SK-N-SH (cell line): ENCODE measurements at regions not wholly inside any gene's neighbourhood (a gene's known extent, or its start where the extent isn't known, plus 50 kb on each side); places are given as distances from the start of the nearest gene placed in this dataset.

Experiments
- CTCF ChIA-PET: fragments of 300-600, 350-600 bp; formaldehyde crosslinking; extraction: SDS; loops from one replicate; lab custom pipeline; 2021; lab: Yijun Ruan, JAX
- POLR2A ChIA-PET: fragments of 350-600 bp; sonication (Branson Sonifier 250); formaldehyde crosslinking; extraction: SDS; loops from one replicate; lab custom pipeline; 2020; ENCODE audit warnings: antibody characterized with exemption, inconsistent platforms; lab: Yijun Ruan, JAX
- DNase-seq: peaks from one replicate; pipeline ENCODE4 v3.0.0; 2012
- H2AFZ ChIP-seq: fragments of 200-600 bp; sonication (generic); 2 replicates; pipeline ENCODE4 v1.8.1; 2016; ENCODE audit warnings: antibody characterized with exemption, mild to moderate bottlenecking, low read depth
- H3F3A ChIP-seq: fragments of 200-600 bp; sonication (generic); replicated peaks from 2 replicates; pipeline ENCODE3; 2016; ENCODE audit warnings: antibody characterized with exemption, mild to moderate bottlenecking; ENCODE audit not compliant: insufficient read depth
- H3K27ac ChIP-seq, 2 experiments: fragments of 200-500 bp in 1 of 2; fragments of 200-600 bp in 1 of 2; sonication (Bioruptor generic) in 1 of 2; sonication (generic), shearing (Covaris generic) in 1 of 2; 2 replicates each; pipeline versions ENCODE4 v1.5.1 to v1.6.1; 2014 to 2016; ENCODE audit warnings: low read depth in 2 of 2, inconsistent platforms in 1 of 2, low read length in 1 of 2, mild to moderate bottlenecking in 1 of 2, mixed read lengths in 1 of 2
- H3K27me3 ChIP-seq: fragments of 200-600 bp; sonication (generic), shearing (Covaris generic); 2 replicates; pipeline ENCODE4 v1.6.1; 2016; ENCODE audit warnings: mixed run types; ENCODE audit not compliant: insufficient read depth
- H3K36me3 ChIP-seq, 2 experiments: fragments of 200-500 bp in 1 of 2; fragments of 200-600 bp in 1 of 2; sonication (Bioruptor generic) in 1 of 2; sonication (generic) in 1 of 2; replicated peaks in 1 of 2; 2 replicates each; pipeline versions ENCODE3 to v1.5.1; 2014 to 2016; ENCODE audit warnings: low read length in 1 of 2, mild to moderate bottlenecking in 1 of 2; ENCODE audit not compliant: insufficient read depth in 2 of 2, control insufficient read depth in 1 of 2
- H3K4me1 ChIP-seq, 2 experiments: fragments of 200-500 bp in 1 of 2; fragments of 200-600 bp in 1 of 2; sonication (Bioruptor generic) in 1 of 2; sonication (generic), shearing (Covaris generic) in 1 of 2; 2 replicates each; pipeline versions ENCODE4 v1.5.1 to v1.6.1; 2014 to 2016; ENCODE audit warnings: low read depth in 1 of 2, low read length in 1 of 2, mixed run types in 1 of 2; ENCODE audit not compliant: insufficient read depth in 2 of 2, control insufficient read depth in 1 of 2
- H3K4me2 ChIP-seq: fragments of 200-600 bp; sonication (generic), shearing (Covaris generic); 2 replicates; pipeline ENCODE4 v1.6.1; 2017; ENCODE audit warnings: mixed run types
- H3K4me3 ChIP-seq, 2 experiments: fragments of 200-500 bp in 1 of 2; fragments of 200-600 bp in 1 of 2; sonication (Bioruptor generic) in 1 of 2; sonication (generic), shearing (Covaris generic) in 1 of 2; 2 replicates each; pipeline versions ENCODE4 v1.5.1 to v1.8.1; 2014 to 2016; ENCODE audit warnings: low read depth in 2 of 2, inconsistent platforms in 1 of 2, low read length in 1 of 2, mild to moderate bottlenecking in 1 of 2, mixed read lengths in 1 of 2, moderate library complexity in 1 of 2
- H3K79me2 ChIP-seq: fragments of 200-600 bp; sonication (generic); 2 replicates; pipeline ENCODE4 v1.8.1; 2017; ENCODE audit warnings: mild to moderate bottlenecking; ENCODE audit not compliant: insufficient read depth
- H3K9ac ChIP-seq: fragments of 200-600 bp; sonication (generic); 2 replicates; pipeline ENCODE4 v1.6.1; 2017; ENCODE audit warnings: mixed run types
- H3K9me2 ChIP-seq: fragments of 200-600 bp; sonication (generic); 2 replicates; pipeline ENCODE4 v1.6.1; 2017; ENCODE audit warnings: mixed run types
- H3K9me3 ChIP-seq: fragments of 200-600 bp; sonication (generic); 2 replicates; pipeline ENCODE4 v1.6.1; 2017; ENCODE audit warnings: mixed run types, mild to moderate bottlenecking, moderate library complexity
- H4K20me1 ChIP-seq: fragments of 200-600 bp; sonication (generic); 2 replicates; pipeline ENCODE4 v1.6.1; 2017; ENCODE audit warnings: mild to moderate bottlenecking, mixed run types; ENCODE audit not compliant: insufficient read depth
- CHD2 ChIP-seq: fragments of 150-350 bp; IDR thresholded peaks from 2 replicates; pipeline ENCODE4 v1.6.1; 2018; ENCODE audit warnings: low read length; ENCODE audit not compliant: partially characterized antibody
- ELF1 ChIP-seq: IDR thresholded peaks from 2 replicates; pipeline ENCODE4 v1.4.0; 2012
- EP300 ChIP-seq, 2 experiments: IDR thresholded peaks; 2 replicates each; pipeline versions ENCODE4 v1.4.0 to v1.6.1; 2012; ENCODE audit warnings: borderline replicate concordance in 1 of 2, low read depth in 1 of 2, low read length in 1 of 2
- EZH2phosphoT487 ChIP-seq: fragments of 200-600 bp; sonication (generic); IDR thresholded peaks from 2 replicates; pipeline ENCODE4 v1.6.1; 2017; ENCODE audit warnings: low read depth, mixed run types, mild to moderate bottlenecking, antibody characterized with exemption, moderate library complexity, borderline replicate concordance
- FOSL2 ChIP-seq: IDR thresholded peaks from 2 replicates; pipeline ENCODE4 v1.4.0; 2012; ENCODE audit warnings: low read depth, mild to moderate bottlenecking, moderate library complexity, borderline replicate concordance
- FOXJ3 ChIP-seq: sonication (generic); formaldehyde crosslinking; IDR thresholded peaks from 2 replicates; pipeline ENCODE4 v1.5.1; 2020; ENCODE audit warnings: mild to moderate bottlenecking, missing genetic modification reagents
- FOXM1 ChIP-seq: IDR thresholded peaks from 2 replicates; pipeline ENCODE4 v1.4.0; 2012; ENCODE audit warnings: low read depth, mild to moderate bottlenecking
- GABPA ChIP-seq: IDR thresholded peaks from 2 replicates; pipeline ENCODE4 v1.4.0; 2012; ENCODE audit warnings: low read depth, mild to moderate bottlenecking
- GATA2 ChIP-seq: sonication (generic); formaldehyde crosslinking; IDR thresholded peaks from 2 replicates; pipeline ENCODE4 v1.5.0; 2020; ENCODE audit warnings: mild to moderate bottlenecking, missing genetic modification reagents
- JUND ChIP-seq: IDR thresholded peaks from 2 replicates; pipeline ENCODE4 v1.4.0; 2012
- MEF2A ChIP-seq: IDR thresholded peaks from 2 replicates; pipeline ENCODE4 v1.4.0; 2012; ENCODE audit warnings: low read depth, borderline replicate concordance
- MXI1 ChIP-seq: IDR thresholded peaks from 2 replicates; pipeline ENCODE4 v1.6.1; 2012; ENCODE audit warnings: mild to moderate bottlenecking, low read depth, low read length, improper control_type of control experiment
- NFIC ChIP-seq: IDR thresholded peaks from 2 replicates; pipeline ENCODE4 v1.4.0; 2012; ENCODE audit warnings: borderline replicate concordance
- NRF1 ChIP-seq: IDR thresholded peaks from 2 replicates; pipeline ENCODE4 v1.6.1; 2012; ENCODE audit warnings: low read depth, mild to moderate bottlenecking, low read length
- POLR2AphosphoS5 ChIP-seq: IDR thresholded peaks from 2 replicates; pipeline ENCODE4 v1.6.1; 2012; ENCODE audit warnings: low read depth, low read length
- RAD21 ChIP-seq: IDR thresholded peaks from 2 replicates; pipeline ENCODE4 v1.6.1; 2012; ENCODE audit warnings: mild to moderate bottlenecking, low read length
- RCOR1 ChIP-seq: fragments of 150-350 bp; IDR thresholded peaks from 2 replicates; pipeline ENCODE4 v1.6.1; 2017; ENCODE audit warnings: antibody characterized with exemption, low read length
- RFX5 ChIP-seq: IDR thresholded peaks from 2 replicates; pipeline ENCODE4 v1.6.1; 2012; ENCODE audit warnings: mild to moderate bottlenecking, improper control_type of control experiment, low read length
- RXRA ChIP-seq: IDR thresholded peaks from 2 replicates; pipeline ENCODE4 v1.4.0; 2012; ENCODE audit warnings: low read depth, mild to moderate bottlenecking, borderline replicate concordance
- SIN3A ChIP-seq: IDR thresholded peaks from 2 replicates; pipeline ENCODE4 v1.6.1; 2012; ENCODE audit warnings: low read depth, mild to moderate bottlenecking, low read length, moderate library complexity, borderline replicate concordance
- SMC3 ChIP-seq: IDR thresholded peaks from 2 replicates; pipeline ENCODE4 v1.6.1; 2012; ENCODE audit warnings: low read depth, low read length, improper control_type of control experiment
- TAF1 ChIP-seq: IDR thresholded peaks from 2 replicates; pipeline ENCODE4 v1.6.1; 2012; ENCODE audit warnings: low read depth, mild to moderate bottlenecking, low read length, moderate library complexity, borderline replicate concordance
- TCF12 ChIP-seq: IDR thresholded peaks from 2 replicates; pipeline ENCODE4 v1.4.0; 2012
- TEAD4 ChIP-seq: IDR thresholded peaks from 2 replicates; pipeline ENCODE4 v1.4.0; 2012; ENCODE audit warnings: mild to moderate bottlenecking, borderline replicate concordance; ENCODE audit not compliant: insufficient read depth
- WGBS: methylation state at CpG from one replicate; pipeline ENCODE4 v1.1.6; 2017; ENCODE audit warnings: low lambda C conversion rate; 5-methylcytosine and 5-hydroxymethylcytosine counted together
- TF ChIP-seq, protein P1 (sequence below): fragments of 150-350 bp; IDR thresholded peaks from 2 replicates; pipeline ENCODE4 v1.6.1; 2017; ENCODE audit warnings: antibody characterized with exemption, low read length, low read depth, borderline replicate concordance
- TF ChIP-seq, protein P2 (sequence below): fragments of 200-600 bp; sonication (generic); IDR thresholded peaks from 2 replicates; pipeline ENCODE4 v1.6.1; 2017; ENCODE audit warnings: antibody characterized with exemption, mild to moderate bottlenecking, moderate library complexity
- TF ChIP-seq, protein P3 (sequence below): IDR thresholded peaks from 2 replicates; pipeline ENCODE4 v1.4.0; 2012; ENCODE audit warnings: low read depth
- TF ChIP-seq, protein P4 (sequence below): IDR thresholded peaks from 2 replicates; pipeline ENCODE4 v1.4.0; 2012; ENCODE audit warnings: low read depth, borderline replicate concordance
- TF ChIP-seq, protein P5 (sequence below): IDR thresholded peaks from 2 replicates; pipeline ENCODE4; 2012
- TF ChIP-seq, protein P6 (sequence below): fragments of 150-350 bp; IDR thresholded peaks from 2 replicates; pipeline ENCODE4 v1.6.1; 2016; ENCODE audit warnings: mild to moderate bottlenecking, low read depth, low read length

DNA sequence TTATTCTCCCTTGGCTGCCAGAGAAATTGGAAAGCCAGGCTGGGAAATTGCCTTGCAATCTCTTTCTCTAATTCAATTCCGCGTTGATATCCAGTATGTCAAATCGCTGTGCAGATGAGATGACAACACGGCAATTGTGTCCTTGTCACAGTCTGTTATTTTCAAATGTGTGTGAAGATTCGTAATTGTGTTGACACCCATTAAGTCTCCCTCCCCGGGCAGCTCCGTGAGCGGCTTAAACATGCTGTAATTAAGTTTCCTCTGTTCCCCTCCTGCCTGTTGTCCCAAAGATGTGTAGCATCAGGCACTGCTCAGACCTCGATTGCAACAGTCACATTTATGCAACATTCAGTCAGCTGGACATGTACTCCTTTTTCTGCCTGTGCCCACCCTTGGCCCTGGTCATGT lies 209.5 kb downstream of the LPIN1 start:
- H3K27ac ChIP-seq: peak overlapping the region in 1 of 2 experiments; percentile 20; a peak in 1 of 4 replicates
- H3K4me1 ChIP-seq: peaks cover 0 to 15% of the 10 kb centered on the region in 2 experiments; a peak in 2 of 4 replicates
- peak overlapping the region; percentile 19; the same call in 1 of the 2 replicates for H3K4me2 ChIP-seq
- no peaks in the 10 kb centered on the region for H3K9me2 ChIP-seq
- H3K79me2 ChIP-seq: no peaks in the 10 kb centered on the region
- no peaks in the 10 kb centered on the region for H4K20me1 ChIP-seq
- no peaks in the 10 kb centered on the region for H3K27me3 ChIP-seq
- 14% methylated on average over 9 of the region's 9 CpGs for WGBS
- ChIA-PET CTCF (interaction anchor here (0.9 to 2.1 kb wide), 4 partner anchors 12 to 92 kb away, joined by 3 to 6 read pairs (median 4); no protein-coding TSS in a partner anchor), POLR2A (no interaction called here)
- peak; percentile 48 for DNase-seq
- H3F3A ChIP-seq: no peaks in the 10 kb centered on the region
- H3K4me3 ChIP-seq: peak overlapping the region in 1 of 2 experiments; percentile 30; a peak in 1 of 4 replicates
- no peaks in the 10 kb centered on the region for H3K36me3 ChIP-seq
- H2AFZ ChIP-seq: no peak overlapping the region
- H3K9ac ChIP-seq: no peak overlapping the region
- H3K9me3 ChIP-seq: no peaks in the 10 kb centered on the region
- no peak for TF ChIP-seq POLR2AphosphoS5
- peak; percentile 13 for TF ChIP-seq CHD2
- TF ChIP-seq, protein P1, sequence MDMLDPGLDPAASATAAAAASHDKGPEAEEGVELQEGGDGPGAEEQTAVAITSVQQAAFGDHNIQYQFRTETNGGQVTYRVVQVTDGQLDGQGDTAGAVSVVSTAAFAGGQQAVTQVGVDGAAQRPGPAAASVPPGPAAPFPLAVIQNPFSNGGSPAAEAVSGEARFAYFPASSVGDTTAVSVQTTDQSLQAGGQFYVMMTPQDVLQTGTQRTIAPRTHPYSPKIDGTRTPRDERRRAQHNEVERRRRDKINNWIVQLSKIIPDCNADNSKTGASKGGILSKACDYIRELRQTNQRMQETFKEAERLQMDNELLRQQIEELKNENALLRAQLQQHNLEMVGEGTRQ: no peak
- no peak for TF ChIP-seq SMC3
- peak; percentile 84 for TF ChIP-seq GATA2 (CRISPR knock-in tag)
- peak; percentile 85 for TF ChIP-seq RCOR1
- TF ChIP-seq JUND: no peak
- no peak for TF ChIP-seq SIN3A
- peak; percentile 45; the same call in 1 of the 2 replicates for TF ChIP-seq MXI1
- TF ChIP-seq RXRA: no peak
- TF ChIP-seq ELF1: no peak
- TF ChIP-seq, protein P2, sequence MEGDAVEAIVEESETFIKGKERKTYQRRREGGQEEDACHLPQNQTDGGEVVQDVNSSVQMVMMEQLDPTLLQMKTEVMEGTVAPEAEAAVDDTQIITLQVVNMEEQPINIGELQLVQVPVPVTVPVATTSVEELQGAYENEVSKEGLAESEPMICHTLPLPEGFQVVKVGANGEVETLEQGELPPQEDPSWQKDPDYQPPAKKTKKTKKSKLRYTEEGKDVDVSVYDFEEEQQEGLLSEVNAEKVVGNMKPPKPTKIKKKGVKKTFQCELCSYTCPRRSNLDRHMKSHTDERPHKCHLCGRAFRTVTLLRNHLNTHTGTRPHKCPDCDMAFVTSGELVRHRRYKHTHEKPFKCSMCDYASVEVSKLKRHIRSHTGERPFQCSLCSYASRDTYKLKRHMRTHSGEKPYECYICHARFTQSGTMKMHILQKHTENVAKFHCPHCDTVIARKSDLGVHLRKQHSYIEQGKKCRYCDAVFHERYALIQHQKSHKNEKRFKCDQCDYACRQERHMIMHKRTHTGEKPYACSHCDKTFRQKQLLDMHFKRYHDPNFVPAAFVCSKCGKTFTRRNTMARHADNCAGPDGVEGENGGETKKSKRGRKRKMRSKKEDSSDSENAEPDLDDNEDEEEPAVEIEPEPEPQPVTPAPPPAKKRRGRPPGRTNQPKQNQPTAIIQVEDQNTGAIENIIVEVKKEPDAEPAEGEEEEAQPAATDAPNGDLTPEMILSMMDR: no peak
- TF ChIP-seq TEAD4: no peak
- TF ChIP-seq, protein P3, sequence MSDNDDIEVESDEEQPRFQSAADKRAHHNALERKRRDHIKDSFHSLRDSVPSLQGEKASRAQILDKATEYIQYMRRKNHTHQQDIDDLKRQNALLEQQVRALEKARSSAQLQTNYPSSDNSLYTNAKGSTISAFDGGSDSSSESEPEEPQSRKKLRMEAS: no peak
- TF ChIP-seq FOSL2: no peak
- no peak for TF ChIP-seq TAF1
- TF ChIP-seq, protein P4, sequence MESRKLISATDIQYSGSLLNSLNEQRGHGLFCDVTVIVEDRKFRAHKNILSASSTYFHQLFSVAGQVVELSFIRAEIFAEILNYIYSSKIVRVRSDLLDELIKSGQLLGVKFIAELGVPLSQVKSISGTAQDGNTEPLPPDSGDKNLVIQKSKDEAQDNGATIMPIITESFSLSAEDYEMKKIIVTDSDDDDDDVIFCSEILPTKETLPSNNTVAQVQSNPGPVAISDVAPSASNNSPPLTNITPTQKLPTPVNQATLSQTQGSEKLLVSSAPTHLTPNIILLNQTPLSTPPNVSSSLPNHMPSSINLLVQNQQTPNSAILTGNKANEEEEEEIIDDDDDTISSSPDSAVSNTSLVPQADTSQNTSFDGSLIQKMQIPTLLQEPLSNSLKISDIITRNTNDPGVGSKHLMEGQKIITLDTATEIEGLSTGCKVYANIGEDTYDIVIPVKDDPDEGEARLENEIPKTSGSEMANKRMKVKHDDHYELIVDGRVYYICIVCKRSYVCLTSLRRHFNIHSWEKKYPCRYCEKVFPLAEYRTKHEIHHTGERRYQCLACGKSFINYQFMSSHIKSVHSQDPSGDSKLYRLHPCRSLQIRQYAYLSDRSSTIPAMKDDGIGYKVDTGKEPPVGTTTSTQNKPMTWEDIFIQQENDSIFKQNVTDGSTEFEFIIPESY: no peak
- TF ChIP-seq, protein P5, sequence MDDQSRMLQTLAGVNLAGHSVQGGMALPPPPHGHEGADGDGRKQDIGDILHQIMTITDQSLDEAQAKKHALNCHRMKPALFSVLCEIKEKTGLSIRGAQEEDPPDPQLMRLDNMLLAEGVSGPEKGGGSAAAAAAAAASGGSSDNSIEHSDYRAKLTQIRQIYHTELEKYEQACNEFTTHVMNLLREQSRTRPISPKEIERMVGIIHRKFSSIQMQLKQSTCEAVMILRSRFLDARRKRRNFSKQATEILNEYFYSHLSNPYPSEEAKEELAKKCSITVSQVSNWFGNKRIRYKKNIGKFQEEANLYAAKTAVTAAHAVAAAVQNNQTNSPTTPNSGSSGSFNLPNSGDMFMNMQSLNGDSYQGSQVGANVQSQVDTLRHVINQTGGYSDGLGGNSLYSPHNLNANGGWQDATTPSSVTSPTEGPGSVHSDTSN: no peak
- TF ChIP-seq EZH2phosphoT487: no peak
- no peak for TF ChIP-seq FOXM1
- no peak for TF ChIP-seq NRF1
- TF ChIP-seq FOXJ3 (CRISPR knock-in tag): peak; percentile 93
- TF ChIP-seq NFIC: no peak
- TF ChIP-seq TCF12: no peak
- no peak for TF ChIP-seq MEF2A
- TF ChIP-seq RFX5: no peak
- no peak for TF ChIP-seq RAD21
- TF ChIP-seq, protein P6, sequence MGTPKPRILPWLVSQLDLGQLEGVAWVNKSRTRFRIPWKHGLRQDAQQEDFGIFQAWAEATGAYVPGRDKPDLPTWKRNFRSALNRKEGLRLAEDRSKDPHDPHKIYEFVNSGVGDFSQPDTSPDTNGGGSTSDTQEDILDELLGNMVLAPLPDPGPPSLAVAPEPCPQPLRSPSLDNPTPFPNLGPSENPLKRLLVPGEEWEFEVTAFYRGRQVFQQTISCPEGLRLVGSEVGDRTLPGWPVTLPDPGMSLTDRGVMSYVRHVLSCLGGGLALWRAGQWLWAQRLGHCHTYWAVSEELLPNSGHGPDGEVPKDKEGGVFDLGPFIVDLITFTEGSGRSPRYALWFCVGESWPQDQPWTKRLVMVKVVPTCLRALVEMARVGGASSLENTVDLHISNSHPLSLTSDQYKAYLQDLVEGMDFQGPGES: no peak
- TF ChIP-seq EP300 (IDR thresholded peaks at IDR 0.05; ENCODE audit: borderline replicate concordance in 1 of 2, low read depth in 1 of 2, low read length in 1 of 2): peak in 1 of 2 experiments; percentile 76; a peak in 2 of 4 replicates
- TF ChIP-seq GABPA: no peak
